HG03521 (cell line): ENCODE measurements at regions not wholly inside any gene's neighbourhood (a gene's known extent, or its start where the extent isn't known, plus 50 kb on each side); places are given as distances from the start of the nearest gene placed in this dataset.

ENCODE experiments used
- ATAC-seq: cut with Tn5 transposase; IDR thresholded peaks from one replicate; pipeline ENCODE4 v1.9.1; 2021; ENCODE audit warnings: mild to moderate bottlenecking, moderate library complexity; ENCODE audit not compliant: unreplicated experiment

DNA sequence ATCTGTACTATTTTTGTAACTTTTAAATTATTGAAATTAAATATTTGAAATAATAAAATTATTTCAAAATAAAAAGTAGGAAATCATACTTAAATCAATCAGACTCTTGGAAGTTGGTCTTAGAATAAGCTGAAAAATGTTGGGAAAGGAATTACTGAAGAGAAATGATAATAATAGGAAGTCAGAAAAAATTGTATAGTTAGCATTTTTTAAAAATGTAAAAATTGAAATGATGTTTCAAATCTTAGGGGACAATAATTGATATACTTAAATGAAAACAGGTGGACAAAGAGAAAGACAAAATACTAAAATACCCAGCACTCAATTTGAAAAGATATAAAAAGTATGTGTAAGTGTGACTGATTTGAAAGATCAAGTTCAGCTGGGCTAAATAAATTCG lies 186.1 kb downstream of the BMP2 start:
- ATAC-seq: no peak

DNA sequence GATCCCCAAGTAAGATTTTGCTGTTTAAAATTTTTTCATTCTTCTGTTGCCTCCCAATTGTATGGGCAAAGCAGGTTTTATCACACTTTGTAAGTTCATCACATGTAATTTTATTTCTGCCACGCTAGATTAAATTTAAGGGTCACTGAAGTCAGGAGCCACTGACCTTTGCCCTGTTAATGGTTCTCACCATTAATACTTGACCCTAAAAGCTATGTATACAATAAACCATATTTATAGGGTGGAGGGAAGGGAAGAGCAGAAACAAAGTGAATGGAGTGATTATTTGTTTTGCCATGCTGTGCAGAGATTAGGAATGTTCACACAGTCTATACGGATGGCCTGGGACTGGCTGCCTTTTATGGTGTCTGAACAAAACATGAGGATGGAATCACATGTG lies 186.7 kb downstream of the BMP2 start:
- no peak for ATAC-seq

DNA sequence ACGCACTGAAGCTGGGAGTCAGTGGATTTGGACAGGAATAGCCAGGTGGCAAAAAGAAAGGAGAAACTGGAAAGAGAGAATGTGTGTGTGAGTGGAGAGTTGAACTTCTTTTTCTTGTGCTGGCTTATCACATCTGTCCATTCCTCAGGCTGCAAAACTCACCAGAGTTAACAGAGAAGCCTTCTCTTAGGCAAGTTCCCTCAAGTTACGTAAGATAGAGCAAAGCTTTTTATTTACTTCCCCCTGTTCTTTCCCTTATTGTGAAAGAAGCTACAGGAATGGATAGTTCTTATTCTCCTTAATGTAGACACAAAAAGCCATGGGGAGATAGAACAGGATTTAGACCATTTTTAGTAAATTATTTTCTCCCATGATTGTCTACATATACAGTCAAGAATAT lies 188.6 kb downstream of the BMP2 start:
- no peak for ATAC-seq

DNA sequence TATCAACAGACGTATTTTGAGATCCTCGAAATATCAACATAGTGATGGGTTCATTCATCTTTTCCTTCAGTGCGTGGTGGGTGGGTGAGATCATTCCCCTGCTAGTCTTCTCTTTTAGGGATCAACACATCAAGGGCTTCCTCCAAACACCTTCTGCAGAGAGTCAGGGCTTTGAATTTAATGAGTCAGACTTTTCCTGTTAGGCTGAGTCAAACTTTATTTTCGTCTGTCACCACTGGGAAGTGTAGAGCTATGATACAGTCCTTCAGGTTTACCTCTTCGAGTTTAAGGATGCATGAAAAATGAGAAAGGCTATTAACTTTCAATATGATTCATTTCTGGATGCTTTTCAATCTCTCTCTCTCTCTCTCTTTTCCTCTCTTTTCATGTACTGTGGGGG lies 189.1 kb downstream of the BMP2 start:
- no peak for ATAC-seq

DNA sequence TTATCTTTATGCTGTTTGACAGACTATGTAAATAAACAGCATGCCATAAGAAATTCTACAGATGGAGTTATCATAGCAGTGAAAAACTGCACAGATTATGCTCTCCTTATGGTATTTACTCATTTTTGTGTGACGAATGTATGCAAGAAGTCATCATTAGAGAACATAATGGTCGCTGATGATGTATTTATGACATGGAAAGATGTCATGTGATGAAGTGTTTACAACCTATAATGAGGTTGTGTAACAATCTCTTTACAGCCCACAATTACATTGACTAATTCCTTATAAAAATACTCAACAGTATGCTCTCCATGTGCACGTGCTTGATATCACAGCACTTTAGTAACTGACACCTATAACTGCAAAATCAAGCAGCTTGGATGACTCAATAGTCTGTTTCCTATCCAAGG lies 192.4 kb downstream of the BMP2 start:
- no peak for ATAC-seq

DNA sequence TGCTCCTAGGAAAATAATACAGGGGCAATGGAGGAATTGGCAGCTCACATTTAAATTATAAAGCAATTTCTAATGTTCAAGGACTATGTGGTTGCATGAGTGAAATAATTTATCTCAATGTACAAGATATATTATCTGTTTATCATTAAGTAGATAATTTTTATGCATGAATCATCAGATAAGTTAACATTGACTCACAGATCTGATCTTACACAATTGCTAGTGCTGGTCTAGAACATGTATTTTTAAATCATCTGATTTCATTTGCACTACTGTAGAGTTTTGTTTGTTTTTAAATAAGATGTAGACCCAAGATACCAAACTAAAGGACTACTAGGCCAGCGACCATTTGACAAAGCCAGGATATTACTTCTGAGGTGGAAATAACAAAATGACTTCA lies 199.2 kb downstream of the BMP2 start:
- ATAC-seq: no peak

DNA sequence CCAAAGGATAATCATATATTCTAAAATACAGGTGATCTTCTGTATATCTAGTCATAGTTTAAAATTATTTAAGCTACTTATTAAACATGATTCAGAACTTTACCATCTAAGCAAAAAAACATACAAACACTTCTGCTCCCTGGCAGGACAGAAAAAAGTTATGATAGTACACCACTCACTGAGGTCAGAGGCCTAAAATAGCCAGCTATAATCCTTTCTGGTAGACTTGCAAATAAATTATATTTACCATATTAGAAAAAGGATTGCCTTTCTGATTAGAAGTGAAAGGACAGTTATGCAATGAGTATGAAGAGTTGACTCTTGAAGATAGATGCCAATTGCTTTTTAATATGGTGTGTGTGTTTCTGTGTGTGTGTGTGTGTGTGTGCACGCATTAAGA lies 207.4 kb downstream of the BMP2 start:
- ATAC-seq: no peak

DNA sequence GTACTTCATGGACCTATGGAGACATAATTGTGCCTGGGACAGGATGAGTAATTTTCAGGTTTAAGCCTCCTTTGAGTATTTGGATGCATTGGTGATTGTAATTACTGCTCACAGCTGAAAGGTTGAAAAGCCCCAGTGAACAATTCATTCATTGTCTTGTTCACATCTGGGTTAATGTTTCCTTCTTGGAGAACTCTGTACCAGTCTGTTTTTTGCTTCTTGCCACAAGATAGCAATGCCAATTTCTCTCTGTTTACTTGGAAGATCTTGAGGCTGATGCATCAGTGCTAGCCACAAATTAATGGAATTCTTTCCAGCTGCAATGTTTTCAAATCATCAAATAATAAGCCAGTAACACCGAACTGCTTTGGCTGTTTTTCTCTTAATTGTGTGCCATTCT lies 207.8 kb downstream of the BMP2 start:
- ATAC-seq: no peak

DNA sequence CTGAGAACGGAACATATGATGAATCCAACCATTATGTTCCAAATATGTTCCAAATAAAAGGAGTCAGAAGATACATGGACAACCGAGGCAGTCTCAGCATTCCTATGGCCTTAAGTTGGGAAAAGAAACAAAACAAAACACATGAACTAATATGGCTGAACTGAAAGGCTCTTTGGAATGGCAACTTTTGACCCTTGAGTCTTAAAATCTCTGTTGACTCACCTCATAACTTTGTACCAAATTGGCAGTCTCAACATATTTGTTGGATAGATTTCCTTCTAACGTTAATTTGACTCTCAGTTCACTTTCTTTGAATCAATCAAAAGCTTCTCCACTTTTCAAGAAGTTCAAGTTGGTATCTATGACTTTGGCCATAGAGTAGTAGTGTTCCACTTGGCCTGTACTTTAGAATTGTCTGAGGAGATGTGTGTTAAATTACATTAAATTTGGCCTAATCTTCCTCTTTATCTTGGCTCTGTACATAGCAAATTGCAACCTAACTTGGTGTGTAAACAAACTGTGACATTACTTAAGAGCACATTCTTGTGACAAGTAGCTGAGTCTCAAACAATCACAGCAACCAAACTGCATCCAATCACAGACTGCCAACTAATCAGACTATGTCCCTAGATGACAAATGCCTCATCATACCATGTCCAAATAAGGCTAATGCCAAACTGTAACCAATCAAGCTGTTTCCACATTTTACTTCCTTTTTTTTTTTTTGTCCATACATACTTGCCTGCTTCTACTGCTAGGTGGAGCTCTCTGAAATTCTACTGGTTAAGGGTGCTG lies 208.8 kb downstream of the BMP2 start:
- no peak for ATAC-seq

DNA sequence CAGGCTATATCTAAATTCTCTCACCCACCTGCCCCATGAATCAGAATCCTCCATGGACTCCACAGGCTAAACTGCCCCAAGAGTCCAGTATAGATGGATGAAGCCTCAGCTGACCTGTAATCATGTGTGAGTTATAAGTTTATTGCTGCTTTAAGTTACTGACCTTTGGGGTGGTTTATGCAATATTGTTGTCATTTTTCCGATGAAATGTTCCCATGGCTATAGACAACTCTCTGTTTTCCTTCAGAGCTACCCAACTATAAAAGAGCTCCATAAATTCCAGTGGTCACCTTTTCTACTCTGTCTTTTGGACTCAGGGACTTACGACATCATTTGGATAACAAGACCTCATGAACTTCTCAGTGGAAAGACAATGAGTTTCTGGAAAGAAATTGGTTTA lies 212.1 kb downstream of the BMP2 start:
- ATAC-seq: no peak

DNA sequence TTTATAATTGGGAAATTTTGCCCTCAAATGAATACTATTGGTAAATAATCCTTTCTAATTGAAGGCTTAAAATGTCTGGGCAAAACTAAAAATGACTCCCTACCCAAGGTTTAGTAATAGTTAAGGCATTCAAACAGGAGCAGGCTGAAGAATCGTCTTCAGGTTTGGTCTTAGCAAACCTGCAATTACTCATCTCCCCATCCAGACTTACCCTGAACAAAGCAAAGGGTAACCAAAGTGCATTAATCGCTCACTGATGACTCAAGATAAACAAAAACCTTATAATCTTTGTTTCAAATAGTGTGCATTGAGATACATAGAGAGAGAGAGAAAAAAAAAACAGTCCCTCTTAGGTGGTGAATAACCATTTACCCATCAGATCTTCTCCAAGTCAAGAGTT lies 225.5 kb downstream of the BMP2 start:
- ATAC-seq: no peak

DNA sequence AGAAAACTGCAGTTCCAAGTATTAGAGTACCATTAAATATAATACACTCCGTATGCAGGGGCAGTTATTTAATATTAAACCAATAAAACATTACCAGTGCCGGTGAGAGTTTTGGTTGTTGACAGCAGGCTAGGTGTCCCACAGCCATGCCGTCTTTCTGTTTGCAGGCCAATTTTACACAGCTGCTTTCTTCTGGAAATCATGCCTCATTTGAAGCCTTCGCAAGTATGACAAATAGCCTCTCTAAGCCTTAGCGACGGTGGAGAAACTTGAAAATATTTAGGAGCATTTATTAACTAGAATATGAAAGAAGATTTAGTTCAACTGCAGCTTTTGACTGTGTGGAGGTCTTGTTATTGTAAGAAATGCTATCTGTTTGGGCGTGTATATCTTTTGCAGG lies 226.0 kb downstream of the BMP2 start:
- ATAC-seq: no peak

DNA sequence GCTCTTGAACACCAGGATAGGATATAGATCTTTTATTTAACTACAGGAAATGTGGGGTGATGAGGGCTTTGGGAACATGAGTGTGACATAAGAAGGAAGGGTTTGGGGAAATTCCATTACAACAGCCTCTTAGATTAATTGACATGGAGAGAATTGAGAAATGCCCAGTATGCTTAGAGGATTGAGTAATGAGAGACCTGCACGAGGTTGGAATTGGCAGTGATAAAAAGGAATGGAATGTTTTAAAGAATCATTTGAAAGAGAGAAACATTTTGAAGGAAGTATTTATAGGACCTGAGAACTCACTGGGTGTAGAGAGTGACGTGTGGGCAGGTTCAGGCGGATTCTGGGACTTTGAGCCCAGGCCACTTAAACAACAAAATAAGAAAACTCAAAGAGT lies 227.0 kb downstream of the BMP2 start:
- no peak for ATAC-seq

DNA sequence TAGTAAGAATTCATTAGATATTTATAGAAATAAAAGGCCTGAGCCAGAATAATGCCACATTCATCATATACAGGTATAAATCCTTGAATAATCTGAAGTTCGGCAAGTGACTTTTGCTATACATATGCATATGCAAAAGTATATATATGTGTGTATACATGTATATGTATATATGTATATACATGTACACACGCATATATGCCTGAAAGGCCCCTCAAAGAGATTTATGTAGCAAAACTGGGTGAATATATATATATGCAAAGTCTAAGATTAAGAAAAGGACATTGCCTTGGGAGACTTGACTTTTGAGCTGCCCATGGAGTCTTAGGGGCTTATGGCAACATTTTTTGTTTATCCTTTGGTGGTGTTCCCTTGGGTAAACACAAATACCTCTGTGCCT lies 231.4 kb downstream of the BMP2 start:
- ATAC-seq: no peak

DNA sequence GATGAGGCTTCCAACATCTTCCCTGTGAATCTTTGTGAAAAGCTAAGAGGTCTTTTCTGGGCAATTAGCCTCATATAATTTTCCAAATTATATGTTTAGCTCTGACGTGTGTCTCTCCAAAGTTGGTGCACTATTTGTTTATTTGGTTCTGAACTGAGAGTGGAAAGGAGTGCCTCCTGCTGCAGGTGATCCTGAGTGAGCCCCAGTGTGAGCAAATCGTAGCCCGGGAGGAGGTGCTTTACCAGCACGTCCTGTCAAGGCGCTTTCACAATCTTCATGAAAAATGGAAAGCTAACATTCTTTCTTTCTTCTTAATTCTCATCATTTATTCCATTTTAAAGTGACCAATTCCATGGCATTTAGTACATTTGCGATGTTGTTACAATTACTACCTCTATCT lies 231.9 kb downstream of the BMP2 start:
- no peak for ATAC-seq

DNA sequence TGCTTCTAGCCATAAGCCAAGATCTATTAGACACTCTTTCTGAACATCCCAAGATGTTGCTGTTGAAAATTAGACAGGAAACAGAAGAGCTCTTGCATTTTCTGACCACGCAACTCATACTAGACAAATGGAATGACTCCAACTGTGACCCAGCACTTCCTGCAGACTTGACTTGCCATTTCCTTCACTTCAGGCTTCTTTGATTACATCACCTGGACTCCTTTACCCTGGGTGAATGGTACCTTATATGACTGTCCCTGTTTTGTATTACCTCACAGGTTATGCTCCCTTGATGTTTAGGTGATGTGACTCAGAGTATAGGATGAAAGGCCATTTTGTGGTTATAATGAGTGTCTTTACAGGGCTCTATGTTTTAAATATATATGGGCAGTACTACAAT lies 236.1 kb downstream of the BMP2 start:
- ATAC-seq: no peak

DNA sequence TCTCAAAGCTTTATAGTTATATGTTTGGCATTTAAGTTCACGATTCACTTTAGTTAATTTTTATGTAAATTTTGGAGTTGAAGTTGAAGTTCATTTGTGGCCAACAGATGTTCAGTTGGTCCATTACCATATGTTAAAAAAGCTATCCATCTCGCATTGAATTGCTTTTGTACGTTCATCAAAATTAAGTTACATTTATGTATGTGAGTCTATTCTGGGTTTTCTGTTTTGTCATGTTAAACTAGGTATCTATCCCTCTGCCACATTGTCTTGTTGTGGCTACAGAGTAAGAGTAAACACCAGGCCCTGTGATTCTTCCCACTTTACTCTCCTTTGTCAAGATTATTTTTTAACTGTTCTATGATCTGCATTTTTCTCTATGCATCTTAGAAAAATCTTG lies 237.3 kb downstream of the BMP2 start:
- no peak for ATAC-seq

DNA sequence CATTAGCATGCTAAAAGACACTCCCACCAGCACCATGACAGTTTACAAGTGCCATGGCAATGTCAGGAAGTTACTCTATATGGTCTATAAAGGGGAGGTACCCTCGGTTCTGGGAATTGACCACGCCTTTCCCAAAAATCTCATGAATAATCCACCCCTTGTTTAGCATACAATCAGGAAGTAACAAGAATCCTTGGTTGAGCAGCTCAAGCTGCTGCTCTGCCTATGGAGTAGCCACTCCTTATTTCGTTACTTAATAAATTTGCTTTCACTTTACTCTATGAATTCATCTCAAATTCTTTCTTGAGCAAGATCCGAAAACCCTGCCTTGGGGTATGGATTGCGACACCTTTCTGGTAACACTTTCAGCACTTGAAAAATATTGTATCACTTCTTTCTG lies 243.0 kb downstream of the BMP2 start:
- no peak for ATAC-seq

DNA sequence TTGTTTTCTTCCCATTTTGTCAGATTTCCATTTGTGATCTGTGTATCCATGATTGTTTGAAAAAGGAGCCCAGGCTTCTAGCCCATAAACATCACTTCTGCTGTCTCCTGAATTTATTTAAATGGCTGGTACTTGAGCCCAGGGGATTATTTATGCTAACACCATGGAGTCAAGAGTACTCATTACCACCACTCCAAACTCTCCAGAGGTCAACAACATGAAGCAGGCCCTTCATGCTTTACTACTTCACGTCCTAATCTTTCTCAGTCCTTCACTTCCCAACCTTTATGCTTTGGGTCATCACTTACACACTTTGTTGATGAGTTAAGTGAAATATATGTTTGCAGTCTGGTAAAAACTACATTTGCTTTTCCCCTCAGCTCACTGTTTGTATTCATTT lies 247.8 kb downstream of the BMP2 start:
- no peak for ATAC-seq

DNA sequence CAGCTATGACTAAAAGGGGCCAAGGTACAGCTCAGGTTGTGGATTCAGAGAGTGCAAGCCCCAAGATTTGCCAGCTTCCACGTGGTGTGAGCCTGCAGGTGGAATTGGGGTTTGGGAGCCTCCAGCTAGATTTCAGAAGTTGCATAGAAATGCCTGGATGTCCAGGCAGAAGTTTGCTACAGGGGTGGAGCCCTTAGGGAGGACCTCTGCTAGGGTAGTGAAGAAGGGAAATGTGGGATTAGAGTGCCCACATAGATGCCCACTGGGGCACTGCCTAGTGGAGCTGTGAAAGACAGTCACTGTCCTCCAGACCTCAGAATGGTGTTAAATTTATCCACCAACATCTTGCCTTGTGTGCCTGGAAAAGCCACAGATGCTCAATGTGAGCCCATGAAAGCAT lies 255.1 kb downstream of the BMP2 start:
- ATAC-seq: no peak

DNA sequence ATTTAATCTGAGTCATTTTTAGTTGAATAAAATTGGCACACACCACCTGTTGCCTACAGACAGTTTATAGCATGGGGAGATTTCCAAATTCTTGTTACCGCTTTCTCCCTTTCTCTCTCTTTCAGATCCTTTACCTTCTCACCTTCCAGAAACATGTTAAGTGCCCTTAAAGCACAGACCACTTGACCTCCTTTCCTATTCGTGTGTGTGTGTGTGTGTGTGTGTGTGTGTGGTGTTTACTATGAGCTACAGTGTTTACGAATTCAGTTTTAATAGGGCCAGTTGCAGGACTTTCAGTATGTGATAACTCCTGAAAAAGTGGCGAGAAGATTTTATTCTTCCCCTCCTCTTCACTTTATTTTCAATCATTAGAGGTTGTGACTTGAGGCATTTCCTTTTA lies 258.1 kb downstream of the BMP2 start:
- no peak for ATAC-seq

DNA sequence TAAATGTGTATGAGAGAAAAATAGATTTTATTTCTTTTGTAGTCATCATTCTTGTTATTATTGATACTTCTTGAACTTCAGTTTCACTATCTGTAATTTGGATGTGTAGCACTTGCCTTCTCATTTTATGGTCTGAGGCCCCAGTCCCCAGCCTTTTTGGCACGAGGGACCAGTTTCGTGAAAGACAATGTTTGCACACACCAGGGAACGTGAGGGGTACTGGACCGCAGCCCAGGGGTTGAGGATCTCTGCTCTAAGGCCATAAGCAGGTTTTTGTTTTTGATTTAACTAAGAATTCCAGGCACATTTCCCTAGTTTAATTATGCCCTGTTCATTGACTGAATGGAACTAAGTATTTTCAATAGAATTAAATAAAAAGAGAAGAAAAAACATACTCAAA lies 261.5 kb downstream of the BMP2 start:
- no peak for ATAC-seq

DNA sequence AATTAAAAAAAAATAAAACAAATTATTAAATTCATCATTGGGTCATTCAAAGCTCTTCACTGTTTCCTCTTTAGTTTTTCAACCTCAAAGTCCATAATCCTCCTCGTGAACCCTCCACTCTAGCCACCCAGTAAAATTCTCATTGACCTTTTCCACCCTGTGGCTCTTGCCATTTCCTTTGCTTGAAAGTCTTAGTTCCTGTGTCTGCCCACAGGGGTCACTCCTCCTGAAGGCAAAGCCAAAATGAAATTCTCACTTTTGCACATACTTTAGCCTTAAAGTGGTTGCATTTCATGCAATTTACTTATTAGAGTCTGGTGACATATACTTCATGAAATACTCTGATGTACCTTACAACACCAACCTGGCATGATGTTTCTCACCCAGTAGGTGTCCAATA lies 263.7 kb downstream of the BMP2 start:
- no peak for ATAC-seq
